NCI-H2107 treated with DMSO at 0.1 percent for 48 hours (cell line): ENCODE measurements at regions not wholly inside any gene's neighbourhood (a gene's known extent, or its start where the extent isn't known, plus 50 kb on each side); places are given as distances from the start of the nearest gene placed in this dataset.

ENCODE experiments used
- DNase-seq: peaks from one replicate; lab custom pipeline; 2025; ENCODE audit not compliant: unreplicated experiment; lab: John Stamatoyannopoulos, UW

DNA sequence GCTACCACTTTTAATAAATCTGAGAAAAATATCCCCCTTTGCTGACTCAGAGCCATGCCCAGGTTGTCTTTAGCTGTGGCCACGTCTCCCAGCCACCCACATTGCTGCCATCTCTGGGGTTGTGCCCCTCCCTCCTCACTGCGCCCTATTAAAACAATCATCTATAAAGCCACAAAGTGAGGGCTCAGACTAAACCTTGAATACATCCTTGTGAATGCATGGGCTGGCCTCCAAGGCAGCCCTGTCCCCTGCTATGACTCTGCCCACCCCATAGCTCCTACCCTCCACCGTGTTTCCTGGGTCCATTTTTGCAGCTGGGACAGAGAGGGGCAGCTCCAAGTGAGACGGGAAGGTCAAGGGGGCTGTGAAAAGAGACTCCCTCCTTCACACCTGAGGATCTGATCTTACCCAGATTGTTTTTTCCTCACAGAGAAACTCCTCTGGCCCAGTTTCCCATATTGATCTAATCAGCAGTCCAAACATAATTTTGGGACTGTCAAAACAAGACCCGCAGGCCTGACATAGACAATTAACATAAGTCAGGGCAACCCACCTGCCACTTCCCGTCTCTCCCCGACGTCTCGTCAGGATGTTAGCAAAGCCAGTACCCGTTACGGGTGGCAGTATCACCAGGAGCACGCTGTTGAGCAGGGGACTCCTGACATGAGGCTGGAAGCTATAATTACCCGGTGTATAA lies 199.0 kb downstream of the KATNAL1 start:
- DNase-seq = peak; percentile 11

DNA sequence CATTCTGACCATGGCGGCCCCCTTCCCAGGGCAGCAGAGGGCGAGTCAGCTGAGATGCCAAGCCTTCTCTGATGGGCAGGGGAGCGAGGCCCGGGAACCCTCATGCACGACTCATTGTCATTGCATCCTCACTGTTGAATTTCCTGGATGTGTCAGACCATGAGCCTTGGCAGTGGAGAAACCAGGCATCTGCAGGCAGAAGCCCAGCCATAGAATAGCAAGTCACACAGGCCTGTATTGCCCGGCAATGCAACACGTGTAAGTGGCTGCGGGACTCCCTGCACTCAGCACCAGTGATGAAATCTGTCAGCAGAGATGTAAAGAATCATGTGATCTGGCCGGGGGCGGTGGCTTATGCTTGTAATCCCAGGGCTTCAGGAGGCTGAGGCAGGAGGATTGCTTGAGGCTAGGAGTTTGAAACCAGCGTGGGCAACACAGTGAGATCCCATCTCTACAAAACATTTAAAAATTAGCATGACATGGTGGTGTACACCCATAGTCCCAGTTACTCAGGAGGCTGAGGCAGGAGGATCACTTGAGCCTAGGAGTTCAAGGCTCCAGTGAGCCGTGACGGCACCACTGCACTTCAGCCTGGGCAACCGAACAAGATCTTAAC lies 199.7 kb downstream of the KATNAL1 start:
- DNase-seq = no peak

DNA sequence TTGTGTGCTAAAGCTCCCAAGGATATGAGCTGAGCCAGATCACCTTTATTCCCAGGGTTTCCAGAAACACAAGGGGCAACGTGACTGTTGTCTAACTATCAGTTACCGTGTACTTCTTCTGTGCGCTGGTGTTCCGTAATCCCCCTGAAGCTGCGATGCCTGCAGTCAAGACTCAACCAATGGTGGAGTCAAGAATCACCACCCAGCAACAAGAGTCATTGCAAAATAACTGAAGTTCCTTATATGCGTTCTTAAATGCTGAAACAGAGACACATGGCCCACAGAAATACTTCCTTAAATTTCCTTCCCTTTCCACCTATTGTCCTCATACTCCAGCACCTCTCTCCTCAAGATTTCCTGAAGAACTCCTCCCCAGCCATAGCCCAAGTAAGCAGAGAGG lies 200.2 kb downstream of the KATNAL1 start:
- no peak for DNase-seq

DNA sequence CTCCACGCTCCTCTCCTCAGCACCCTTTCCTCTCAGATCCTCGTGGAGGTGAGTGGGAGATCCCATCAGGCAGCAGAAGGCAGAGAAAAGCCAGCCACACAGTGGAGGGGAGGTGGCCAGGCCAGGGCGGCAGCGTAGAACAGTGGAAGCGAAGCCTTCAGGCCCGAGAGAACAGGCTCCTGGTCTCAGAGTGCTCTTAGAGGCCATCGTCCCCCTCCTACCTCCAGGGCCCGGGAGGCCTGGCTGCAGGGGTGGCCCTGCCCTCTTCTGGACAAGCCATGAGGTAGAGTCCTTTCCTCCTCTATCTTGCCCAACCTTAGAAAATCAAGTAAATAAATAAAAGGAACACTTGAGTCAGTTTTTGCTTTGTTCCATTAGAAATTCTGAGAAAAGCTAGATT lies 202.0 kb downstream of the KATNAL1 start:
- no peak for DNase-seq

DNA sequence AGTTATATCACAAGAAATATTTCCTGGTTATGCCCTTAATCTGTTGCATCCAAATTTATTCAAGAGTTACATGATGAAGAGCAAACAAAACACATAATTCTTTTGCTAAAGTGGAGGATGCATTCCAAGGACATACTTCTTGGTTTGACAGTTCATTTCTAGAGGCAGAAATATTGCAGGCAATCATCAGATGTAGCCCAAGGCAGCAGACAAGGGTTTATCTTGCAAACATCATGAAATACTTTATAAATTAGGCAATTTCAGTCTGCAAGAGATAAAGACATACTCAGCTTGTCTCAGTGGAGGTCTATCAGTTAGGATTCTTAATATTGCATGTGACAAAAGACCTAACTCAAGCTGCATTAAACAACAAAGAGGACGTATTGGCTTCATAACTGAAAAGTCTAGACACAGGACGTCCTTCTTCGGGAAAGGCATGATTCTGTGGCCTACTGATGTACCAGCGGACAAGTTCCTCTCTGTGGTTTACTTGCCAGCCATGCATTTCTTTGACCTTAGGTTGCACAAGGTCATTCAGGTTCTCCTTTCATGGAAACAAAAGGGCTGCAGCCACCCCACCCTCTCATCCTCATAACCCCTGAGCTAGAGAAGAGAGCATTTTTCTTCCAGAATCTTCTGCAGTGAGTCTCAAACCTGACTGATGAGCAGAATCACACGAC lies 204.1 kb downstream of the KATNAL1 start:
- no peak for DNase-seq

DNA sequence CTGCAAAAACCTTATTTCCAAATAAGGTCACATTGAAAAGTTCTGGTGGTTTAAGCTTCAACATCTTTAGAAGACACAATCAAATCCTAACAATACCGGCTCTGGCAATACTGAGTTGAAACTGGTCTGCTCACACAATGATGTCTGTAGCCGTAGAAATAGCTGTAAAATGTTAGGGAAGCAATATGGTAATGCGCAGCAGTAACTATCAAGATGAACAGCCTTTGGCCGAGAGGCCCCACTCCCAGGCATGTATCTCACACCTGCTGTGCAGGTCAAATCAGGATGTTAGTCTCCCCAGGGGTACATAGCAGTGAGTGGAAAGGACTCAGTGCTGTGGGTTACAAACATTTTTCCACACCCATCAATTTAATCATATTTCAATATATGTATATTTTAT lies 207.1 kb downstream of the KATNAL1 start:
- no peak for DNase-seq

DNA sequence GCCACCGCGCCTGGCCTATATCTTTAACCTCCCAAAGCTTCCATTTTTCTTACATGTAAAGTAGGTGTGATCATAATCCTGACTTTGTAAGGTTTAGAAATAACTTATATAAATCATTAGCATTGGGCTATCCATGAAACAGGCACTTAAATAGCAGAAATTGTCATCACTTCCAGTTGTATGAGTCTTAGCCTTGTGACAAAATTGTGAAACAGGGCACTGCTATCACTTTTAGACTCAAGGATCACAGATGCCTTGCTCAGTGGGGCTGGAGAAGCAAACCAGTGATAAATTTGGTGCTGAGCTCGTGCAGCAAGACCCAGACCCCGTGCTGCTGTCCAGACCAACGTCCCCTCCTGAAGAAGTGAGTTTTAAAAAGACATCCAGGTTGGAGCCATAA lies 209.7 kb downstream of the KATNAL1 start:
- no peak for DNase-seq

DNA sequence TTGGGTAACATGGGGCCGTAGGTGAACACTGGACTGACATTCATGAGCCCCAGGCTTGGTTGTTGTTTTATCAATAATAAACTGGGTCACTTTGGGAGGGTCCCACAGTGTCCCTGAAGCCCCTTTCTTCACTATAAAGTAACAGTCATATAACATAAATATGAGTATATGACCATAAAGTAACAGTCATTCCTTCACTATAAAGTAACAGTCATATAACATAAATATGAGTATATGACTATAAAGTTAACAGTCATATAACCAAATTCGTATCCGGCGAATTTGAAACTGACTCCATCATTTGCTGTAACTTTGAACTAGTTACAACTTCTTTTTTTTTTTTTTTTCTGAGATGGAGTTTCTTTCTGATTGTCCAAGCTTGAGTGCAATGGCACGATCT lies 210.3 kb downstream of the KATNAL1 start:
- no peak for DNase-seq

DNA sequence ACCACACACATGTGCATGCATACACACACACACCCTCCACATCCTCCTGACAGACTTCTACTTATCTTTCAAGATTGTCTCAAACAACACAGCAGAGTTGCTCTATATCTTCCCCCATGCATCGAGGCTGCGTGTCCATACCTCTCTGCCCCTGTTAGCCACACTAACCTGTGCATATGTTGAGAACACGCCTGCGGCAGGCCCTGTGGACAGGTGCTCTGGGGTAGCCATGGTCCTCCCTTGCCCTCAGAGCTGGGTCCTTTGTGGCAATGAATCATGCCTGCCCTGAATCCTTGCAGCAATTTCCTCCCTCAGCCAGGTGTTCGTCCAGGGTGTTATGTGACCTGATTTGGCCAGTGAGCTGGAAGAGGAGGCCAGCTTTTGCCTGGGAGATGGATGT lies 213.3 kb downstream of the KATNAL1 start:
- DNase-seq = no peak

DNA sequence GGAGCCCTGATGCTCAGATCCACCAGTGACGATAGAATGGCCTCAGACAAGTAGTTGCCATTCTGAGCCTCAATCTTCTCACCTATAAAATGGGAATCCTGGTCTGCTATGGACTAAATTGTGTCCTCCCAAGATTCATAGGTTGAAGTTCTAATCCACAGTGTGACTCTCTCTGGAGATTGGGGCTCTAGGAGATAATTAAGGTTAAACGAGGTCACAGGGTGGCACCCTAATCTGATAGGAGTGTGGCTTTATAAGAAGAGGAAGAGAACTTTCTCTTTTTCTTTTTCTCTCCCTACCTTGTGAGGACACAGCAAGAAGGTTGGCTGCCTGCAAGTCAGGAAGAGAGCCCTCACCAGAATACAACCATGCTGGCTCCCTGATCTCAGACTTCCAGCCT lies 214.1 kb downstream of the KATNAL1 start:
- DNase-seq = no peak

DNA sequence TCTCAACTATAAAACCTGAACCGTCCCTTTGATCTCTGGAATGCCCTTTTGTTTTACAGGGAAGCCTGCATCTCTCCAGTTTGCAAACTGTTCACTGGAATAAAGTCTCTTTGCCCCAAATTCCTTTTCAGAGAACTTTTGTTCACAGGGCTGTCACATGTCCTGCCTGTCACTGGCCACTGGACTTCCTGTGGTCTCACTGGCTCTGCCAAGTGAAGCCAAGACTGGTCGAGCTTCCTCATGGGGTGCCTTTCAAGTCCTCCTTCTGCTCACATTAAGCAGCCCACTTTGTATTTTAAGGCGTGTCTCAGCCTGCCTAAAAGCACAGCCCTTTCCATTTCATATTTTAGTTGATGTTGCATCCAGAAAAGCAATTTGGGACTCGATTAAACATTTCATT lies 215.7 kb downstream of the KATNAL1 start:
- DNase-seq = no peak

DNA sequence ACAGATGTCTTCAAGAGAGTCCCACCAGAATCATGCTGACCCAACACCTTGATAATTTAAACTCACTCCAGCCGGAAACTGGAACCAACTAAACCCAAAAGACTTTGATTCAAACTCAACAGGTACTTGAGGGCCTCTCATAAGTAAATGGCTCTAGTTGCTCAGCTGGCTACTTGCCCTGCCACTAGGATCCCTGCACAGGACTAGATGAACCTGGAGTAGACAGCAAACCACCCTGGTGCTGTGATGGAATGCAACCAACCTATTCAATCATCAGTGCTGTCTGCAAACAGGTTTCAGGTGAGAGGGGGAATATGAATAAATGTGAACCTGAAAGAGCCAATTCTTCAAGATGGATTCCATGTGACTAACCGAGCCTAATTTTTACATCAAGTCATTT lies 216.3 kb downstream of the KATNAL1 start:
- DNase-seq = no peak

DNA sequence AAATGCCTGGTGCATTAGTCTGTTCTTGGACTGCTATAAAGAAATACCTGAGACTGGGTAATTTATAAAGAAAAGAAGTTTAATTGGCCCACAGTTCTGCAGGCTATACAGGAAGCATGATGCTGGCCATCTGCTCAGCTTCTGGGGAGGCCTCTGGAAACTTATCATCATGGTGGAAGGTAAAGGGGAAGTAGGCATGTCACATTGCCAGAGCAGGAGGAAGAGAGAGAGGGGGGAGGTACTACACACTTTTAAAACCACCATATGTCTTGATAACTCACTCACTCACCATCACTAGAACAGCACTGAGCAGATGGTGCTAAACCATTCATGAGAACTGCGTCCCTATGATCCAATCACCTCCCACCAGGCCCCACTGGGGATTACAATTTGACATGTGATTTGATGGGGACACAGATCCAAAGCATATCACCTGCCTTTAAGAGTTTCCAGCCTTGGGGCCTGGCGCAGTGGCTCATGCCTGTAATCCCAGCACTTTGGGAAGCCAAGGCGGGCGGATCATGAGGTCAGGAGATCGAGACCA lies 219.0 kb downstream of the KATNAL1 start:
- DNase-seq = no peak

DNA sequence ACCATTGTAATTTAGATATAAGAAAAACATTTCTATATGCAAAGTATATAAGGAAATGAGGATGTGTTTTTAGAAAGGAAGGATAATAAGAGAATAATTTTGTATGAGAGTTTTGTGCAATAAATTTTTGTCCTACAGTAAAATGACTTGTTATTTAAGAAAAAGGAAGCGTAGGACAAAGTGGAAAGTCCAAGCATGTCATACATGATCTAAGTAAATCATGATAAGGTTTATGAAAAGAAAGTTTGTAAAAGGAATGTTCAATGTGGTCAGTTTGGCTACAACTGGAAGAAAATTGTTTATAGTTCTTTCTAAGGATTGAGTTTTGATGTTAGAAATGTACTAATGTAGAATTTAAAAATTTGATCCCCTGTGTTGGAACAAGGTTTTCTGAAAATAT lies 222.3 kb downstream of the KATNAL1 start:
- DNase-seq = no peak

DNA sequence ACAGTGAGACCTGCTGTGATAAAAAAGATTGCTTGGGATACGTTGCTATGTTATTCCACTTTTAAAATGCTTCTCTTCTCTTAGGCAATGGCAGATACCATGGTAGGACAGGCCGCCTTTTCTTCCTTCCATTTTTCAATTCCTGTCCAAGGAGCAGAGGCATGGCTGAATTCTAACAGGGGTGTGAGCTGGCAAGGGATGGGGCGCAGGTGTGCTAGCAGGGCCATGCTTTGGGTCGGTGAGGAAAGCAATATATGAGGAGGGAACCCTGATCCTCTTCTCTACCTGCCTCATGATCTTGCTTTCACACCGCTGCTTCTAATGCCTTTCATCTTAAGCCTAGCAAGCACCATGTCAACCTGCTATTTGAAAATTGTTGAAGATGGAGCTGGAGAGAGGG lies 225.0 kb downstream of the KATNAL1 start:
- no peak for DNase-seq

DNA sequence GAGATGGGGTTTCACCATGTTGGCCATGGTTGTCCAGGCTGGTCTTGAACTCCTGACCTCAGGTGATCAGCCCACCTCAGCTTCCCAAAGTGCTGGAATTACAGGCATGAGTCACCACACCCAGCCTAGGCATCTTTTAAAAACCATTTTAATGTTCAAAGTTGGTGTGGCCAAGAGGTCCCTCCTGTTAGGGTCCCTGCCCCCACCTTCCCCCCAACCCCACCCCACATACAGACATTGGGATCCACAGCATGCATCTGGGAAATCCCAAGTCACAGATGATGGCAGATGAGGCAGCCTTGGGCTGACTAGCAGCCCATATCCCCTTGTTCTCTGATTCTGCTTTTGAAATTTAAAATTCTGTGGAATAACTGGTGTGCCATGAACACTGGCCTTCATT lies 226.0 kb downstream of the KATNAL1 start:
- no peak for DNase-seq

DNA sequence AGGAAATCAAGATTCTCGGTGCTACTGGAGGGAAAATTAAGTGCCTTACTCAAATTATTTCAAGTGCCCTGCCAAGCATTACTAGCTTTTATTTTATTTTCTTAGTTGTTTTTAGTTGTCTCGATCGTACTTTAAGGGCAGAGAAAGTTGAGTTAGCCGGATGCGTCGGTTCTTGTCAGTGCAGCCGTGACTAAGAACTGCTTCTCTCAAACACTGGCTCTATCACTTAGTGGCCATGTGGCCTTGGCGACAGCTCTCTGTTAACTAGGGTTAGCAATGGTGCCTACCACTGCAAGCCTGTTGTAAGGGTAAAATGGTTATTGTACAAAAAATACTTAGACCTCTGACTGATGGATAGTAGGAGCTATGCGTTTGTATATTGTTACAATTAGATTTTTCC lies 227.8 kb downstream of the KATNAL1 start:
- no peak for DNase-seq

DNA sequence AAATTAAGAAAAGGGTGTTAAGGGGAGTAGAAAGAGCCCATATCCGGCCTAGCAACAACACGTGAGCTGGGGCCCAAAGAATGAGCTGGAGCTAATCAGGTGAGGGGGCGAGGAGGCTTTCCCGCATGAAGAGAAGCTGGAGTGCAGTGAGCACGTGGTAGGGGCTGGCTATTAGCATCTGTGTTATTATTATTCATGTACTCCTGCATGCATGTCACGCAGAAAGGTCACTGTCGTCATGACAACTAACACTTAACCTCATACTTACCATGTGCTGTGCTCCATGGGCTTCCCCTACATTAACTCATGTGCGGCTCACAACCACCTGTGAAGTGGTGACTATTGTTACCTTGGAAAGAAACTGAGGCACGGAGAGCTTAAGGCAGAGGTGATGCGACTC lies 227.6 kb upstream of the UBL3 start:
- DNase-seq = no peak

DNA sequence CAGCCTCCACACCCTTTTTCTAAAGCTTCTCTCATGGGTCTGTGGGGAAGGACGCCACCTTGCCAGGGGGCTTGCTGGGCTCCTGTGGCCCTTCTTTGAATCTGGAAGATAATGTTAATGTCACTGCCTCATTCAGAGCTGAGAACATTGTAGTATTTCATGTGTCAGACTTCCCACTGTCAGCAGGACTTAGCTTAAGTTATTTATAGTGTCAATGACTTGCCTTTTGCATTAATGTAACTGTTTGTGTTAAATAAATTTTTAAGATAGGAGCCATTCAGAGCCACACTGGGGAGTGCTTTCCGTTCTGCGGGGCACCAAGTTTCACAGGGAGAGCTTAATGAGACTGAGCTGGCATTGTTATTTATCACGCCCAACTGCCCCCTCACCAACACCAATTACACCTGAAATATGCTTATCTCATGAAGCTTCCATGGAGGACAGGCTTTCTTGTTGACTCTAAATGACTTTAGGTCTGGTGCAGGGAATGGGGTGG lies 226.9 kb upstream of the UBL3 start:
- DNase-seq = no peak

DNA sequence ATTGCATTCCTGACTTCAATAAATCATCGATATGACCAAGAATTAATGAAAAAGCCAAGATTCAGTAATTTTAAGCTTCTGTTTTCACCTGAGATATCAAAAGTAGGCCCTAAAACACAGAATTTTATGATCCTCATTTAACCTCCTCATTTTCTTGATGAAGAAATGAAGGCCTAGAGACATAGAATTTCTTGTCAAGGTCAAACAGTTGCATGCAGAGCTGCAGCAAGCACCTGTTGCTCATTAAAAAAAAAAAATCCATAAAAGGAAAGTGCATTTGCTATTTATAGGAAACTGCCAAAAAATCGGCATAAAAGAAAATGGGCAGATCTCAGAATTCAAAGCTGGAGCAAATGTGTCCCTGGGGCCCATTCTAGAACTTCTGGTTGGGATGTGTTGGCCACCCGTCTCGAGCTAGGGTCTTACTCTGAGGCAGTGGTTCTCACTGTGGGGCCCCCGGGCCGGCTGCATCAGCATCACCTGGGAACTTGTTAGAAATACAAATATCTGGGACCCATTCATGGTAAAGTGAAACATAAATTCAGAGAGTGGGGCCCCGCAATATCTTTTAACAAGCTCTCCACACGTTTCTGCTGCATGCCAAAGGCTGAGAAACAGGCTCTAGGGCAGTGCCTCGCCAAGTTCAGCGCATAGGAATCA lies 224.7 kb upstream of the UBL3 start:
- DNase-seq = no peak

DNA sequence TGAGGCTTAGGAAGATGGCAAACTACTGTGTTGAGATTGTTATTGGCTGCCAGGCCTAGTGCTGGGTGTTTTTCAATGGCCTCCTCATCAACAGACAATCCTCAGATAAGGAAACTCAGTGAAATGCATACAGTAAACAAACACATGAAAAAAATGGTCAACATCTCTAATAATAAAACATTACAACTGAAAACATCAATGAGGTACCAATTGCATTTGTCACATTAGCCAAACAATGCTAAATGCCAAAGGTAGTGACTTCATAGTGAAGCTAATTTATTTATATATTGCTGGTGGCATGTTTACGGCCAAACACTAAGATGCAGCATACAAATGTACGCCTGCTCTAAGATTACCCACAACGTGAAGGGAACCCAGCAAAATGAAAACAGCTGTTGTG lies 224.0 kb upstream of the UBL3 start:
- no peak for DNase-seq

DNA sequence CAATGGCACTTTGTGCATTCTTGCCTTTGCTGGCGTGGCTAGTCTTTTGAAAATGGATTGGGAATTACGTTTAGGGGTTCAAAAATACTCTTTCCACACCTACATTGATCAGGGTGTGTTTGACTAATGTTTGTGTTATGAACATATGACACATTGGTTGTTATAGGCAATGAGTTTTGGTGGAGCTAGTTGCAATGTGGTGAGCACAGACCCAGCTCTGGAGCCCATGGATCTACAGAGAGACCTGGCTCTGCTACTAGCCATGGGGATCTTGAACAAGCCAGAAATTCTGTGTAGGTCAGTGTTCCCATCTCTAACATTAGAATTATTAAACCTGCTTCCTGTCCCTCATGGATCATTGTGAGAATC lies 222.4 kb upstream of the UBL3 start:
- DNase-seq = no peak
